ELF-1 (cell line): ENCODE measurements at regions not wholly inside any gene's neighbourhood (a gene's known extent, or its start where the extent isn't known, plus 50 kb on each side); places are given as distances from the start of the nearest gene placed in this dataset.

Experiments used
- DNase-seq: peaks from one replicate; pipeline ENCODE4 v3.0.0-alpha.2; 2016; ENCODE audit warnings: low read depth, low spot score

DNA sequence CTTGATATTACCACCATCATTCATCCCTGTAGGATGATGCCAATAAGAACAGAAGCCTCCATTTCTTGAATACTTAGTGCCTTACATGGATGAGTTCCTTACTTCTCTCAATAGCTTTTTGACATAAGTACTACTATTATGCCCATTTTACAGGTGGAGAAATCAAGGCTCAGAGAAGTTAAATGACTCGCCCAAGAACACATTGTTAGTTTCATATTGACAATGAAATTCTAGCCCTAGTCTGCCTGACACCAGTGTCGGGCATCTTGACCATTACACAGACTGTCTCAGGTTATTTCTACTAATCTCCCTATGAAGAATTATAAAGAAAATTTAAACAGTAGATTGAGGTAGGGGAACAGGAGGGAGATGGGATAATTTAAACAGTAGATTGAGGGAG lies 52.5 kb upstream of the ARL8B start:
- DNase-seq = no peak

DNA sequence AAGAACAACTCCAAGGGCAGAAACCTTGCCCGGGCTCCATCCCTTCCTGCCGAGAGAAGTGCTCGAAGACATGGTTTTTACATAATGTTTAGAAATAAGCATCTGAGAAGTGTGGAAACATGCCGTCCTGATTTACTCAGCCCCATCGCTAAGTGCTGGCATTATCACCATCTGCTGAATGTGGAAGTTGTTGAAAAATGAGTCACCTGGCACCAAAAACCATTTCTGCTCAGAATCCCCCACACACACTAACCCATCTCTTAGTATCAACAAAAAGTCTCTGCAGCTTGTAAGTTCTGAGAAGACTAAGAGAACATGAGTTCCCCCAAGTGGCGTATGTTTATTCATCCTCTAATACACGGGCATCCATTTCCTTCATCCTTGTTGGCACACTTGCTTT lies 51.0 kb upstream of the ARL8B start:
- DNase-seq = no peak

DNA sequence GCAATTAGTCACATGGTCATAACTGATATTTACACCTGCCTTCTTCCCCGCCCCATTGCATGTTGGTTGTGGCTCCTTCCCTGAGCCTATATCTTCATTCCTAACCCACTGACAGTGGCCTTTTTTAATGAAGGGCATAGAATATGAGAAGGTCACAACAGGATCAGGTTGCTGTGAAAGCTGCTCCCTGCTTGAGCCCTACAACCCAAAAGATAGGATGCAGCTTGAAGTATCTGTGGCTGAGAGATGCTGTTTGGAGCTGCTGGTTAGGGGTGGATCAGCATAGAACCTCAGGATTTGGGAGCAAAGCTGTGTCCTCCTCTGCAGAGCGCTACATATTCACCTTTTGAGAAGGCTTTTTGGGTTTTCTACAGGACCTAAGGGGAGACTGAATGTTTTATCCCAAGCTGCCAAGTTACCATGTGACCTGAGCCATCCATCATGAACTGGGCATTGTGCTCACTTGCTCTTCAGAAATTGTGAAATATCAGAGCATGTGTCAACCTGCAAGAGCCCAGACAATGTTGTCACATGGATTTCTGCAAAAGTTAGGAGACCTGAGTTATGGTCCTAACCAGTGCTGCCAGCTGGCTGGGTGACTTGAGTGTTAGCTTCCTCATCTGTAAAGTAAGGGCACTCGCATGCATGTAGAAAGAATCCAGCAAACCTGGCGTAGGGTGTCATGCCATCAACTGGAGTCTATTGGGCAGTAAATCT lies 49.8 kb upstream of the ARL8B start:
- DNase-seq = no peak
